GM12891 (cell line): ENCODE measurements at regions not wholly inside any gene's neighbourhood (a gene's known extent, or its start where the extent isn't known, plus 50 kb on each side); places are given as distances from the start of the nearest gene placed in this dataset.

Experiments
- PAX5 ChIP-seq: IDR thresholded peaks from 2 replicates; pipeline ENCODE4 v1.6.1; 2011; ENCODE audit warnings: low read length, moderate library complexity, mild to moderate bottlenecking; ENCODE audit not compliant: insufficient read depth, severe bottlenecking
- POLR2A ChIP-seq: IDR thresholded peaks from 2 replicates; pipeline ENCODE4 v1.6.1; 2011; ENCODE audit warnings: low read depth, low read length, control low read depth
- POLR2AphosphoS5 ChIP-seq: IDR thresholded peaks from 2 replicates; pipeline ENCODE4 v1.6.1; 2011; ENCODE audit warnings: low read depth, low read length, control low read depth
- POU2F2 ChIP-seq: IDR thresholded peaks from 2 replicates; pipeline ENCODE4 v1.6.1; 2011; ENCODE audit warnings: low read depth, mild to moderate bottlenecking, control low read depth, low read length, moderate library complexity
- SPI1 ChIP-seq: IDR thresholded peaks from 2 replicates; pipeline ENCODE4 v1.6.1; 2011; ENCODE audit warnings: low read depth, low read length, control low read depth
- TAF1 ChIP-seq: IDR thresholded peaks from 2 replicates; pipeline ENCODE4 v1.6.1; 2011; ENCODE audit warnings: low read depth, low read length, control low read depth

GRCh38 chr7:13633857-13634256 lies 355.6 kb downstream of the ETV1 start:
- TF ChIP-seq POLR2A (no peak), POU2F2 (no peak), POLR2AphosphoS5 (no peak), SPI1 (no peak), TAF1 (no peak), PAX5 (no peak)
